ENCODE measurements at regions not wholly inside any gene's neighbourhood (a gene's known extent, or its start where the extent isn't known, plus 50 kb on each side); places are given as distances from the start of the nearest gene placed in this dataset.

GRCh38 chr10:33034931-33035330 is 76.9 kb upstream of the ITGB1 start:
- TF ChIP-seq CTCF (IDR thresholded peaks at IDR 0.05) (no peak), POLR2A (IDR thresholded peaks at IDR 0.05) (no peak), EP300 (IDR thresholded peaks at IDR 0.05) (no peak)
